ENCODE measurements at regions not wholly inside any gene's neighbourhood (a gene's known extent, or its start where the extent isn't known, plus 50 kb on each side); places are given as distances from the start of the nearest gene placed in this dataset.
A peak's percentile ranks its signal among the peaks of the same experiment; 100 is the strongest.

DNA sequence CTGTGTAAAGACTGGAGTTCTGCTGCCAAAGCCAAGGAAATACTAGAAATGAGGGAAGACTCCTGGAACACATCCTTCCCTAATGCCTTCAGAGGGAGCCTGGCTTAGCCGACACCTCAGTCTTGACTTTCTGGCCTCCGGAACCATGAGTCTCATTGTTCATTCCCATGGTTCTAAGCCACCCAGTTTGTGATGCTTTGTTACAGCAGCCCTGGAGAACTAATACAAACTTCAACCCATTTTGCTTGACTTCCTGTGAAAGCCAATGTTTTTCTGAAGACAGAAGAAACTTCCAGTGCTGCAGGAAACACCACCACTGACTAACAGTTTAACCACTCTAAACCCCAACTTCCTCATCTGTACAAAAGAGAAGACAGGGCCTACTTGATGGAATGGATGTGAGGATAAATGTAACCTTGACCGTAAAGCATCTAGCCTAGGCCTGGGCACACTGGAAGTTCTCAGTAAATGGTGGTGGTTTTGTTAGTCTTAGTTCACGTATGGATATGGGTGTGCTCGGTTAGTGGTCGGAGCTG is 85.9 kb upstream of the RFX8 start:
- no peak for ATAC-seq (replicated peaks in 6 of 8)
- H3K27ac ChIP-seq: no peak overlapping the region
- no peak overlapping the region for H3K4me3 ChIP-seq
- no peaks in the 10 kb centered on the region for H3K4me1 ChIP-seq (replicated peaks in 1 of 2)
- WGBS, 10 experiments: 93 to 100% (median 100%) methylated on average over 1 to 6 of the region's 6 CpGs; no CpG with 5 or more reads in 5 of the 10 experiments
- in situ Hi-C loops (cut with MboI; ENCODE audit: low pct_unique_long_range_greater_than_20kb in 2 of 9, low sequenced_read_pairs in 9 of 9, unreplicated experiment in 9 of 9): no loop called here

GRCh38 chr2:101559551-101559950 is 84.6 kb upstream of the RFX8 start:
- in situ Hi-C loops (cut with MboI; ENCODE audit: low pct_unique_long_range_greater_than_20kb in 2 of 9, low sequenced_read_pairs in 9 of 9, unreplicated experiment in 9 of 9): no loop called here
- Histone ChIP-seq H3K4me3 (no peak overlapping the region), H3K27ac (no peak overlapping the region), H3K4me1 (replicated peaks in 1 of 2) (no peaks in the 10 kb centered on the region)
- ATAC-seq (replicated peaks in 6 of 8): peak in 3 of 8 experiments; percentile 87 to 89 (median 89)
- 15 to 100% (median 48%) methylated on average over 1 to 7 of the region's 7 CpGs; no CpG with 5 or more reads in 4 of the 10 experiments for WGBS, 10 experiments

- Histone ChIP-seq H3K4me1 (replicated peaks in 1 of 2) (no peaks in the 10 kb centered on the region), H3K4me3 (no peak overlapping the region), H3K27ac (no peak overlapping the region)
- ATAC-seq (replicated peaks in 6 of 8): peak in 6 of 8 experiments; percentile 32 to 90 (median 60)
- in situ Hi-C loops (cut with MboI; ENCODE audit: low pct_unique_long_range_greater_than_20kb in 2 of 9, low sequenced_read_pairs in 9 of 9, unreplicated experiment in 9 of 9): no loop called here
- 24 to 100% (median 67%) methylated on average over 2 to 8 of the region's 9 CpGs; no CpG with 5 or more reads in 1 of the 10 experiments for WGBS, 10 experiments
Measured at GRCh38 chr2:101558740-101559525, 84.0 kb upstream of the RFX8 start.

GRCh38 chr2:101556033-101556459 is 81.1 kb upstream of the RFX8 start:
- H3K27ac ChIP-seq: no peak overlapping the region
- in situ Hi-C loops (cut with MboI; ENCODE audit: low pct_unique_long_range_greater_than_20kb in 2 of 9, low sequenced_read_pairs in 9 of 9, unreplicated experiment in 9 of 9): no loop called here
- no peaks in the 10 kb centered on the region for H3K4me1 ChIP-seq (replicated peaks in 1 of 2)
- H3K4me3 ChIP-seq: no peak overlapping the region
- no peak for ATAC-seq (replicated peaks in 6 of 8)
- 67 to 100% (median 84%) methylated on average over 1 to 6 of the region's 7 CpGs; no CpG with 5 or more reads in 2 of the 10 experiments for WGBS, 10 experiments

- H3K4me3 ChIP-seq: no peak overlapping the region
- no peaks in the 10 kb centered on the region for H3K4me1 ChIP-seq (replicated peaks in 1 of 2)
- in situ Hi-C loops (cut with MboI; ENCODE audit: low pct_unique_long_range_greater_than_20kb in 2 of 9, low sequenced_read_pairs in 9 of 9, unreplicated experiment in 9 of 9): no loop called here
- no peak overlapping the region for H3K27ac ChIP-seq
- 0 to 94% (median 70%) methylated on average over 1 to 4 of the region's 5 CpGs; no CpG with 5 or more reads in 1 of the 10 experiments for WGBS, 10 experiments
- ATAC-seq (replicated peaks in 6 of 8): no peak
Measured at GRCh38 chr2:101551336-101551888, 76.5 kb upstream of the RFX8 start.

- ATAC-seq (replicated peaks in 6 of 8): no peak
- Histone ChIP-seq H3K4me3 (no peak overlapping the region), H3K27ac (no peak overlapping the region), H3K4me1 (replicated peaks in 1 of 2) (no peaks in the 10 kb centered on the region)
- 70 to 100% (median 100%) methylated on average over 1 to 3 of the region's 3 CpGs; no CpG with 5 or more reads in 3 of the 10 experiments for WGBS, 10 experiments
- in situ Hi-C loops (cut with MboI; ENCODE audit: low pct_unique_long_range_greater_than_20kb in 2 of 9, low sequenced_read_pairs in 9 of 9, unreplicated experiment in 9 of 9): no loop called here
Measured at GRCh38 chr2:101550555-101550954, 75.6 kb upstream of the RFX8 start.

GRCh38 chr2:101549371-101549770 is 74.5 kb upstream of the RFX8 start:
- Histone ChIP-seq H3K4me1 (replicated peaks in 1 of 2) (no peaks in the 10 kb centered on the region), H3K27ac (no peak overlapping the region), H3K4me3 (no peak overlapping the region)
- in situ Hi-C loops (cut with MboI; ENCODE audit: low pct_unique_long_range_greater_than_20kb in 2 of 9, low sequenced_read_pairs in 9 of 9, unreplicated experiment in 9 of 9): loop anchor here in 1 of 9 experiments (25.0 kb wide), 1 partner anchor 138 kb away; the partner anchor contains the start of gene MAP4K4
- ATAC-seq (replicated peaks in 6 of 8): no peak
- WGBS, 10 experiments: 0 to 83% (median 17%) methylated on average over 1 of the region's 1 CpG; no CpG with 5 or more reads in 6 of the 10 experiments

DNA sequence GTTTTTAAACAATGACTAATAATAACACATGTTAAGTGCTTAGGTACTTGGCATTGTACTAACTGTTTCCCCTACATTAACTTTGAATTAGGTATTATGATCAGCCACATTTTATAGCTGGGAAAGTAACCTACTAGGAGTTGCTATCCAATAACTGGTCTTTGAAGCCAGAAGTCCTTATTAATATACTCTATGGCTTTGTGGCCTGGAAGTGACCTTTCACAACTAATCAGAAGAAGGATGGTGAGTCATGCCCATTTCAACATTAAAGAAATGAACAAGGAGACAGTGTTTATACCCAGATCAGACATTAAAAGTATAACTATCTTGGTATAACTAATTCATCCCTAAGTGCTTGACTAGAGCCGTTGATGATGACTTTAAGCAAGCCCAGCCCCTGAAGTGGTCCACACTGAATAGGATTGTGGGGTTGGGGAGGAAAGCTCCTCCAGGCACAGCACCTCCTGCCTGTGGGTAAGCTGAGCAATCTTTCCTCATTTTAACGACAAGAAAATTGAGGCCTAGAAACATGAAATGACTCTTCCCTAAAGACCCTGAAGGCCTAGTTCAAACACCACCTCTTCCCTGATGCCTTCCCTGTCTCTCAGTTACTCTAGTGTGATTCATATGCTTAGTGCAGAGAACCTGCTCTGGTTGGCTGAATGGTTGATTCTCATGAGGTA is 71.6 kb upstream of the RFX8 start:
- 60 to 100% (median 100%) methylated on average over 1 to 2 of the region's 2 CpGs; no CpG with 5 or more reads in 5 of the 10 experiments for WGBS, 10 experiments
- Histone ChIP-seq H3K4me3 (no peak overlapping the region), H3K27ac (no peak overlapping the region), H3K4me1 (replicated peaks in 1 of 2) (no peaks in the 10 kb centered on the region)
- ATAC-seq (replicated peaks in 6 of 8): peak in 2 of 8 experiments; percentile 34 to 47
- in situ Hi-C loops (cut with MboI; ENCODE audit: low pct_unique_long_range_greater_than_20kb in 2 of 9, low sequenced_read_pairs in 9 of 9, unreplicated experiment in 9 of 9): loop anchor here in 1 of 9 experiments (25.0 kb wide), 1 partner anchor 141 kb away; the partner anchor contains the start of gene MAP4K4

DNA sequence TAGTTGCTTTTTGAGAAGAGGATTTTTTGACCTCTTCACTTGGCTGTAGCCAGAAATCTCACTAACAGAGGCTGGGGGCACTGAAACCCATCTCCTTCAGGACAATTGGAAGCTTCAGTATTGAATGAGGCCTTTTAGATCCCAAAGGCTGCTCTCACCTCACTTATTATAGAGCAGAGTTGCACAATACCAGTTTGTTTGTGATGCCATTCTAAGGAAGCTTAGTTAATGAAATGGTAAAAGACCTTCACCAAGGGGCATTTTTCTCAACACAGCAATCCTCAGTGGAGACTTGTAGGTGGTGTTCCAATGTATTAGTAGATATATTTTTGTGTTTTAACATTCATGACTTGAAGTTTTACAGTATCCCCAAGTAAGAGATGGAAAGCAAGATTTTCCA is 71.0 kb upstream of the RFX8 start:
- Histone ChIP-seq H3K4me1 (replicated peaks in 1 of 2) (no peaks in the 10 kb centered on the region), H3K27ac (no peak overlapping the region), H3K4me3 (no peak overlapping the region)
- in situ Hi-C loops (cut with MboI; ENCODE audit: low pct_unique_long_range_greater_than_20kb in 2 of 9, low sequenced_read_pairs in 9 of 9, unreplicated experiment in 9 of 9): loop anchor here in 1 of 9 experiments (25.0 kb wide), 1 partner anchor 141 kb away; the partner anchor contains the start of gene MAP4K4
- no peak for ATAC-seq (replicated peaks in 6 of 8)

- peak in 2 of 8 experiments; percentile 40 to 48 for ATAC-seq (replicated peaks in 6 of 8)
- Histone ChIP-seq H3K4me3 (no peak overlapping the region), H3K4me1 (replicated peaks in 1 of 2) (no peaks in the 10 kb centered on the region), H3K27ac (no peak overlapping the region)
- in situ Hi-C loops (cut with MboI; ENCODE audit: low pct_unique_long_range_greater_than_20kb in 2 of 9, low sequenced_read_pairs in 9 of 9, unreplicated experiment in 9 of 9): loop anchor here in 1 of 9 experiments (25.0 kb wide), 1 partner anchor 147 kb away; the partner anchor contains the start of gene MAP4K4
- 35 to 100% (median 88%) methylated on average over 1 to 3 of the region's 3 CpGs for WGBS, 10 experiments
Measured at GRCh38 chr2:101540518-101540917, 65.6 kb upstream of the RFX8 start.

GRCh38 chr2:101538076-101538475 is 63.2 kb upstream of the RFX8 start:
- no peak overlapping the region for H3K27ac ChIP-seq
- no peak for ATAC-seq (replicated peaks in 6 of 8)
- 50 to 100% (median 81%) methylated on average over 1 to 3 of the region's 3 CpGs for WGBS, 10 experiments
- H3K4me1 ChIP-seq (replicated peaks in 1 of 2): peaks cover 4% of the 10 kb centered on the region in 2 donors
- in situ Hi-C loops (cut with MboI; ENCODE audit: low pct_unique_long_range_greater_than_20kb in 2 of 9, low sequenced_read_pairs in 9 of 9, unreplicated experiment in 9 of 9): loop anchor here in 1 of 9 experiments (25.0 kb wide), 1 partner anchor 149 kb away; the partner anchor contains the start of gene MAP4K4
- H3K4me3 ChIP-seq: no peak overlapping the region

DNA sequence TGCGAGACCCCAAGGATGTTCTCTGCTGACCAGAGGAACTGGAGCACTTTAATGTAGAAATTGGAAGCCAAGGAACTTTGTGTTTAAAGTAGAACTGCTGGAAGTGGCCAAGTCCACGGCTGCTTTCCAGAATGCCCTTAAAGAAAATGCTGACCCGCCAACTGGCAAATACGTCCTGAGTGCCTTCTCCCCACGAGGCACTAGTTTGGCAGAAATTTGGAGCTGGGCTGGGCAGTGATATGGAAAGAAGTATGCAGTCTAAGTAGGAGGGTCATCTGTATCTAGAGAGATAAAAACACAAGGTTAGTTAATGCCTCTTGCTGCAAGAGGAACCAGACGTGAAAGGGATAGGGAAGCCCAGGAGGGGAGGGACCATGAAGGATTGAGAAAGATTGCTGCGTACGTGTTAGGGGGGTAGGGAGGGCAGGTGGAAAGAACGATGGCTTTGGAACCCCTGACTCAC is 59.3 kb upstream of the RFX8 start:
- Histone ChIP-seq H3K4me1 (replicated peaks in 1 of 2) (peaks cover 4% of the 10 kb centered on the region in 2 donors), H3K4me3 (no peak overlapping the region), H3K27ac (peak overlapping the region; percentile 53 to 63)
- WGBS, 10 experiments: 0 to 89% (median 43%) methylated on average over 1 to 6 of the region's 9 CpGs; no CpG with 5 or more reads in 2 of the 10 experiments
- ATAC-seq (replicated peaks in 6 of 8): peak in 3 of 8 experiments; percentile 12 to 38 (median 20)
- in situ Hi-C loops (cut with MboI; ENCODE audit: low pct_unique_long_range_greater_than_20kb in 2 of 9, low sequenced_read_pairs in 9 of 9, unreplicated experiment in 9 of 9): loop anchor here in 1 of 9 experiments (25.0 kb wide), 1 partner anchor 153 kb away; the partner anchor contains the start of gene MAP4K4
